ENCODE measurements at regions not wholly inside any gene's neighbourhood (a gene's known extent, or its start where the extent isn't known, plus 50 kb on each side); places are given as distances from the start of the nearest gene placed in this dataset.

DNA sequence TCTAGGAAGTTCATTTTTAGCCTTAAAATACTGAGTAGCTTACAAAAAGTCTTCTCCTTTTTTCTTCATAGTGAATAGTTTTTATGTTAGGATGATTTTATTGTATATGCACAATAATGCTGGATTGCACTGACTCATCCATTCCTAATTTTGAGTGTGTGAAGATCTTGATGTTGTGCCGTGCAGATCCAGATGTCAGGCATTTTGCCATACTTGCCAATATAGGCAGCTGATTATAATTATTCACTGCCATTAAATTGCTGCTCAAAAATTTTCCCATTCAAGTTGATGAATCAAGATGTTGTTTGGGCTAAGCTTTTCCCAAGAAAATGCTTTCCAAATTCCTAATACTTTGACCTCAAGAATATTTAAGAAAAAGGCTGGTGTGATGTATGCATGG is 218.3 kb downstream of the AHR start:
- no peak for DNase-seq

- no peak for DNase-seq
These were observed 222.5 kb downstream of the AHR start for GRCh38 chr7:17520941-17521340.

DNA sequence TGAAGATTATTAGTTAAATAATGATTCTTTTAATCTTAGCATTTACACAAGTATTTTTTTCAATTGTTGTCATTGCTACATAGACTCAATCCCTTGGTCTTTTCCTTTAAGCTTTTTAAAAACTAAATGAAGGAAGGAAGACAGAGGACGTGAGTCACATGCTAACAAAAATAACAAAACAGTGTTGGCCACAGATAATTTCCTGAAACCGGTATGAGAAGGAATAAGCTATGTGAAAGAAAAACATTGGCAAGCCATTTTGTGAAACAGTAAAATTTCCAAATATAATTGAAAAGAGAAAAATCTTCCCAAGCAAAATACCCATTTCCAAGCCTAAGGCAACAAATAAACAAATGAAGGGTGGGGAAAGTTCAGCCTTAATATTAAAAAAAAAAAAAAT is 223.0 kb downstream of the AHR start:
- no peak for DNase-seq

- no peak for DNase-seq
These were observed 225.6 kb downstream of the AHR start for GRCh38 chr7:17523813-17524739.

DNA sequence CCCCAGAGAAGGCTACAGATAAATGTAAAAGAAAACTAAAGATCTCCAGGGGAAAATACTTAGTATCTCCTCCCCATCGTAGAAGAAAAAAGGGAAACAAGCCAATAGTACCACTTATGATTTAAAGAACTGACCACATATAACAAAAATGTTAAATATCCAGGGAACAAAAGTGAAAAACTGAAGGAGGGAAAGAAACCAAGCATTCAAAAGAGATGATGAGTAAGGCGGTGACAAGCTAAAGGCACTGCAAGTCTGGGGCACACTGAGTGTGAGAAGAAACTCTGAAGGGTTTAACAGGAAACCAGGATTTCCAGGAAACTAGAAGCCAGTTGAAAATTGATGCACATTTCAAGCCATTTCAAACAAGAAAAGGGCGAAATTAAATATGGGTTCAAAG is 226.3 kb downstream of the AHR start:
- no peak for DNase-seq

GRCh38 chr7:17526621-17527020 is 228.2 kb downstream of the AHR start:
- no peak for DNase-seq

- no peak for DNase-seq
These were observed 230.2 kb downstream of the AHR start for GRCh38 chr7:17528636-17529035.

DNA sequence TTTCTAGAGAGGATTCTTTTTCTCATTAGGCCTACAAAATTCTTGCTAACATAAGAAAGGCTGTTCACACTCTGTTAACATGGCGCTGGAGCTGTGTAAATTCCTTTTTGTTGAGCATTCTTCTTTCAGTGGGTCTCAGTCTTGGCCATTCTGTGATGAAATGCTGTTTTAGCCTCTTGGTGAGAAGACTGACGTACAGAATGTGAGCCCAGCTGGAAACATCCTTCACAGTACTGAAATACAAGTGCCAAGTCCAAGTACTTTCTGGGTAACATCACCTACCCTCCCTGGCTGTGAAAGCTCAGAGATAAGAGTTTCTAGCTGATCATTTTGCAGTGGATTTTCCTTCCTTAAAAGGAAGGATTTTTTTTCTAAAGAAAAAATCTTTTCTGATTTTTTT is 231.8 kb downstream of the AHR start:
- no peak for DNase-seq

- DNase-seq = no peak
These were observed 232.4 kb downstream of the AHR start for GRCh38 chr7:17530741-17531421.

DNA sequence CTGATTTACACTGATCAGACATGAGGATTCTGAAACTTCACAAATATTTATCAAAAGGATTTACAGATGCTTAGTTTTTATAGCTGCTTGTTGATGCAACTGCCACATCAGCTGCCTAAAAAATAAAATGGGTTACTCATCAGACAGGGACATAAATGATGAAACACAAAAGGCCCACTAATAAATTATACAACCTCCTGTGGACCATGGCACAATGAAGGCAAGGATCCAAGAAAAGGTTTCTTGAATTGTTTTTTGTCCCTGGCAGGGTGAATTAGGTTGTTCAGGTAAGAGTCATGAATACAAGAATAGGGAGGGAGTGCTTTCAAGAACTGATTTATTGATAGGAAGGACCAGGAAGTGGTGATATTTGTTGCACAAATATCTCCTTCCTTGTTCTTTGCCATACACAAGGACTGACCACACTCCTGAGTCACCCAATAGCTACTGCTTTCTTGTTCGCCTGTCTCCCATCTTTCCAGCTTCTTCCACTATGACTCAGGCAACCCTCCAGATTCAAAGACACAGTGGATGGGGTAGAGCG is 234.5 kb downstream of the AHR start:
- DNase-seq = no peak

DNA sequence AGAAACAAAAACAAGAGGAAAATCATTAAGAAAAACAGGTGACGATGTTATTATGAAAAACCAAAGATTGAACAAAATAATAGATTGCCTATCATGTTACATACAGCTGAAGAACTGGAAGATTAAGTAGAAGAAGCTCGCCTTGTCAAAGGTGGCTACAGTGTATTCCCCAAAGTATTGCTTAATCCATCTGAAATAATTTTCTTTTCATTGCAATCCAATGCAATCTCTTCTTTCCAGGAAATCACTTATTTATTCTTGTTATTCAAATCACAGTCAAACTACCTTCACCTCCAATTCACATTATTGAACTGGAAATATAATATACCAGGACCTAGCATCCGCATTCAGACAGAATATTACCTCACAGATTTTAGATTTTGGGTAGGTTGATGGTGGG is 235.9 kb downstream of the AHR start:
- no peak for DNase-seq

DNA sequence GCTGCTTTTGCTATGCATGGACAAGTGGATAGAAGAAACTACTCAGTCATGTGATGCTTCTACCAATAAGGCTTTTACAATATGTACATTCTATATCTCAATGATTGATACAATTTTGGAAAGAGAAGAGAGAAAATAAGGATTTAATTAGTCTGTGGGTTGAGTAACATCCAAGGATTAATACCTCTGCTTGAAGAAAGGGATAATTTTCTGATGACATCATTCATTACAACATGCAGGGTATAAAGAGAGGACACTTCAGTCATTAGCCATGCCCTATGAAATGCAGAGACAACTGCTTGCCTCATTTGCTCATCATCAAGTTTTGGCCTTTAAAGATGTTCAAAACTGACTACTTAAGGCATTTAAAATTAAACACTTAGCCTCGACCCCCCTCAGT is 237.3 kb downstream of the AHR start:
- no peak for DNase-seq

- DNase-seq = no peak
These were observed 245.9 kb downstream of the AHR start for GRCh38 chr7:17544401-17544800.

DNA sequence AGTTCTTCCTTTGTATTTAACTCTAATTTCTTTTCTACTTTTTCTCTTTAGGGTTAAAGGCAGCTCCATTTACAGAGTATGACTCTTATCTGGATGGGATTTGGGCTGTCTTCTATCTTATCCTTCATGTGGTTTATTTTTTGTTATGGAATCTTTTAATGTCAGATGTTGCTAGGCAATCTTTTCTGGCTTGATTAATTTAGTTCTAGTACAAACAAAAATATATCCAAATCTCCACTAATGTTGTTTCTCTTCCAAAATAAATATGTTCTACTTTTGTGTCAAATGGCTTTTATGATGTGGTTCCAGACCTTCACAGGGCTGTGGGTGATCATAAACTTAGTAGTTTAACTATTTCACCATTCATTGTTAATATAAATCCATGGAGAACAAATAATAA is 246.9 kb downstream of the AHR start:
- no peak for DNase-seq

DNA sequence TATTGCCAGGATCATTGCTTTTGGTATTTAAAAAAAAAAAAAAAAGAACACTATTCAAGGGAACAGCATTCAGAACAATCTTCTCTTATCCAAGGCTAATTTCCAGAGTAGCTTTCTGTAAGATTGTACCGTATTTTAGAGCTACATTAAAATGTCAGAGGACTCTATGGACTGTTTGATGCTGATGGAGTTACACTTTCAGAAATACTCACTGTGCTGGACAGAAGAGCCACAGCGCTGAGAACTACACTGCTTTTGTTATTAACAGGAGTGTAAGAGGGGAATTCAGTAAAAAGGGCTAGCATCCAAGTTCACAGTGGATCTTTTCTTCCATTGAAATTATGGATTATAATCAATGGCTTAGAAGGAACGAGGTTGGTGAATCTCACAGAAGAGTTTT is 247.7 kb downstream of the AHR start:
- no peak for DNase-seq

GRCh38 chr7:17546592-17546991 is 248.1 kb downstream of the AHR start:
- DNase-seq = no peak

GRCh38 chr7:17548014-17548653 is 249.7 kb downstream of the AHR start:
- no peak for DNase-seq

DNA sequence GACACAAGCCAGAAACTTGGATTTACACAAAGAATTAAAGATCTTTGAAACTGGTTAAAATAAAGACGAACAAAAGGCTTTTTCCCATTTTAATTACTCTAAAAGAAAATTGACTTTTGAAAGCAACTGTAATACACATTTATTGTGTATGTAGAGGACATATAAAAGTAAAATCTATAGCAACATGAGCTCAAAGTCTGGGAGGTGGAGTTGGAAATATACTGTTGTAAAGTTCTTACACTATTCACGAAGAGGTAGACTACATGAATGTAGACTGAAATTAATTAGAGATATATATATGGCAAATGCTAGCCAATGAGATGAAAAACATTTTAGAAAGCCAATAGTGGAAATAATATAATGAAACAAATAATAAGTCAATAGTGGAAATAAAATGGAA is 251.0 kb downstream of the AHR start:
- no peak for DNase-seq

DNA sequence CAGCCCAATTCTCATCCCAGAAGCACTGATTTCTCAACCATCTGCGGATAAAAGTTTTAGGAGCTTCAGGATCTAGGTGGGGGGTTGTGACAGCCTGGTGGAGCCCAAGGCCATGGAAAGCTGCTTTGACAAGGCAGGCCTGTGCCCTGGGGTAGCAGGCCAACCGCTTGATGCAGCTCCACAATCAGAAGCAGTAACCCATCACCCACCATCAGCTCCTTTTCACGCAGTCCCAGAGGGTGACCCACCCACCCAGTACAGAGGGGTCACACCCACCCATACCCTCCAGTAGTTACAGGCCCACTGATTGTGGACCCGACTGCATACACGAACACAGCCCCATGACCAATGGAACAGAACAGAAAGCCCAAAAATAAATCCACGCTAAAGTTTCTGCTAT is 253.9 kb downstream of the AHR start:
- no peak for DNase-seq

DNA sequence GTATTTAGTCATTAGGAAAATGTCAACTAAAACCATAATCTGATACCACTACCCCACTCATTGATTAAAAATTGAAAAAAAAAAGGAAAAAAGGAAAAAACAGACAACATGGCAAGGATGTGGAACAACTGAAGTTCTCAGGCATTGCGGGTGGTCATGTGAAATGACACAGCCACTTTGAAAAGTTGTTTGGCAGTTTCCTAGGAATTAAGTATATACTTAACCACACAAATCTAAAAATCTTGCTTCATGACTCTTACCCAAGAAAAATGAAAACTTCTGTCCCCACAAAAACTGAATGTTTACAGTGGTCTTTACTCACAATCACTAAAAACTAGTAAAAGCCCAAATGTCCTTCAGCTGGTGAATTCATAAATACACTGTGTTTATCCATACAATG is 254.5 kb downstream of the AHR start:
- DNase-seq = no peak

- DNase-seq = no peak
These were observed 256.0 kb downstream of the AHR start for GRCh38 chr7:17554341-17555015.

Data from amygdala (tissue), 56 donors.